ENCODE measurements at regions not wholly inside any gene's neighbourhood (a gene's known extent, or its start where the extent isn't known, plus 50 kb on each side); places are given as distances from the start of the nearest gene placed in this dataset.

GRCh38 chr7:50190776-50191175 lies 97.7 kb upstream of the ZPBP start:
- TF ChIP-seq CTCF (IDR thresholded peaks at IDR 0.05) (no peak), EP300 (IDR thresholded peaks at IDR 0.05; ENCODE audit: low read depth) (no peak), POLR2A (IDR thresholded peaks at IDR 0.05) (no peak), POLR2AphosphoS5 (IDR thresholded peaks at IDR 0.05) (no peak)
